CD4-positive, CD25-positive, alpha-beta regulatory T cell (primary cell): ENCODE measurements at regions not wholly inside any gene's neighbourhood (a gene's known extent, or its start where the extent isn't known, plus 50 kb on each side); places are given as distances from the start of the nearest gene placed in this dataset.

Experiments used
- ATAC-seq, 2 donors: fragments of 150-1000 bp; cut with Tn5 transposase; one replicate each; pipeline ENCODE4 v1.10.0; 2021; ENCODE audit warnings: low read depth in 2 of 2, moderate number of reproducible peaks in 2 of 2, moderate library complexity in 1 of 2
- DNase-seq, 3 donors: peaks; one replicate each; pipeline versions ENCODE4 v3.0.0 to v3.0.0-alpha.2; 2012 to 2022; ENCODE audit warnings: mixed read lengths in 1 of 3
- H3K27ac ChIP-seq: one replicate; pipeline ENCODE4 v1.7.0; 2013; ENCODE audit warnings: mild to moderate bottlenecking, low read length; ENCODE audit not compliant: insufficient read depth, poor library complexity, severe bottlenecking
- H3K27me3 ChIP-seq: one replicate; pipeline ENCODE4 v1.7.0; 2013; ENCODE audit warnings: low read length; ENCODE audit not compliant: control insufficient read depth, insufficient read depth
- H3K36me3 ChIP-seq: one replicate; pipeline ENCODE4 v1.7.0; 2013; ENCODE audit warnings: mild to moderate bottlenecking, low read length, moderate library complexity; ENCODE audit not compliant: control insufficient read depth, insufficient read depth
- H3K4me1 ChIP-seq: 2 replicates; pipeline ENCODE4 v1.7.0; 2013; ENCODE audit warnings: mild to moderate bottlenecking, low read length; ENCODE audit not compliant: insufficient read depth, control insufficient read depth, poor library complexity, severe bottlenecking
- H3K4me3 ChIP-seq: one replicate; pipeline ENCODE4 v1.7.0; 2013; ENCODE audit warnings: low read depth, mild to moderate bottlenecking, low read length, moderate library complexity
- H3K9me3 ChIP-seq, 2 experiments: 1 replicate in 1 of 2; 2 replicates in 1 of 2; pipeline ENCODE4 v1.7.0; 2013; ENCODE audit warnings: low read length in 2 of 2, mild to moderate bottlenecking in 1 of 2, moderate library complexity in 1 of 2; ENCODE audit not compliant: control insufficient read depth in 2 of 2
- H3K27ac Mint-ChIP-seq, 3 donors: one replicate each; pipeline ENCODE4 v1.8.0; 2020 to 2022; ENCODE audit warnings: mild to moderate bottlenecking in 3 of 3, mixed read lengths in 3 of 3, moderate library complexity in 2 of 3
- H3K27me3 Mint-ChIP-seq: one replicate; pipeline ENCODE4 v1.8.0; 2022; ENCODE audit warnings: mild to moderate bottlenecking, mixed read lengths
- H3K36me3 Mint-ChIP-seq: one replicate; pipeline ENCODE4 v1.8.0; 2020; ENCODE audit warnings: mixed read lengths
- H3K4me1 Mint-ChIP-seq, 4 donors: one replicate each; pipeline ENCODE4 v1.8.0; 2020 to 2022; ENCODE audit warnings: mixed read lengths in 4 of 4, mild to moderate bottlenecking in 1 of 4
- H3K4me3 Mint-ChIP-seq, 4 donors: one replicate each; pipeline ENCODE4 v1.8.0; 2020 to 2022; ENCODE audit warnings: mild to moderate bottlenecking in 4 of 4, mixed read lengths in 4 of 4, moderate library complexity in 3 of 4
- H3K9me3 Mint-ChIP-seq, 7 donors: one replicate each; pipeline ENCODE4 v1.8.0; 2020 to 2022; ENCODE audit warnings: mixed read lengths in 7 of 7, mild to moderate bottlenecking in 3 of 7, moderate library complexity in 2 of 7

DNA sequence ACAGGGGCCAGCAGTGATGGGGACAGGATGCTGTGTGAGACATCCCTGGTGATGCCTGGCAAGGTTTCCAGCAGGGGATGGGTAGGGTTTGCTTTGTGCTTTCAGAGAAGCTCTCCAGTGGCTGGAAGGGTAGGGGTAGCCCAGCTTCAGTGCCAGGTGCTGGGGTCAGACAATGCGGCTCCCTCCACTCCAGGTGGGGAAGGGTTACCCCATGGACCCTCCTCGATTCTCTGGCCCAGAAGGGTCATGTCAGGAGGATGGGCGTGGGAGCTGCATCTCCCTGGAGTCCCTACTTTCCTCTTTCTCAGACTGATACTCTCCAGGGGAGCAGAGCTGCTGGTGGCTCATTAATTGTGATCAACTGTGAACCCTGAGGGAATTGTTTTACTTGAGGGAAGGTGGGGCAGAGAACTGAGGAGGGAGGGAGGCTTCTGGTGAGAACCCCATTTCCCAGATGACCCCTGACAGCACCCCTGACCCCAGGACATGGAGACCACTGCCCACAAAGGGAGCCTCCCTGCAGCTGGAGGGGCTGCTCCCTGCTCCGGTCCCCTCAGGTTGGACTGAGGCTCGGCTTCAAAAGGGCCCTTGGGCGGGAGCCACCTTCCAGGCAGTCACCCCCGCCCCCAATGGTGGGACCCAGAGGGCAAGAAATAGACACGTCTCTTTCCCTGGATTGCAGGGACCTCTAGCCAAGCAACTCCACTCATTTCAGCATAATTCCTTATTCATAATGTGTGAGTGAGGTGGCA, 100.9 kb upstream of the BHLHE23 start:
- Histone ChIP-seq H3K27me3 (peaks cover 3% of the 10 kb centered on the region), H3K4me3 (no peak overlapping the region), H3K36me3 (no peaks in the 10 kb centered on the region), H3K9me3 (peaks cover 8 to 10% of the 10 kb centered on the region in 2 experiments), H3K27ac (no peak overlapping the region), H3K4me1 (peaks cover 4% of the 10 kb centered on the region)
- DNase-seq (no peak), ATAC-seq (no peak)
- H3K4me1 Mint-ChIP-seq, result peaks cover 0 to 5% (median 0%) of the 10 kb centered on the region in 4 donors
- H3K9me3 Mint-ChIP-seq, result peaks cover 0 to 10% (median 8%) of the 10 kb centered on the region in 7 donors
- H3K27me3 Mint-ChIP-seq, result peaks cover 6% of the 10 kb centered on the region
- H3K36me3 Mint-ChIP-seq, result no peaks in the 10 kb centered on the region
- no peak overlapping the region for H3K27ac Mint-ChIP-seq
- H3K4me3 Mint-ChIP-seq, result no peak overlapping the region

DNA sequence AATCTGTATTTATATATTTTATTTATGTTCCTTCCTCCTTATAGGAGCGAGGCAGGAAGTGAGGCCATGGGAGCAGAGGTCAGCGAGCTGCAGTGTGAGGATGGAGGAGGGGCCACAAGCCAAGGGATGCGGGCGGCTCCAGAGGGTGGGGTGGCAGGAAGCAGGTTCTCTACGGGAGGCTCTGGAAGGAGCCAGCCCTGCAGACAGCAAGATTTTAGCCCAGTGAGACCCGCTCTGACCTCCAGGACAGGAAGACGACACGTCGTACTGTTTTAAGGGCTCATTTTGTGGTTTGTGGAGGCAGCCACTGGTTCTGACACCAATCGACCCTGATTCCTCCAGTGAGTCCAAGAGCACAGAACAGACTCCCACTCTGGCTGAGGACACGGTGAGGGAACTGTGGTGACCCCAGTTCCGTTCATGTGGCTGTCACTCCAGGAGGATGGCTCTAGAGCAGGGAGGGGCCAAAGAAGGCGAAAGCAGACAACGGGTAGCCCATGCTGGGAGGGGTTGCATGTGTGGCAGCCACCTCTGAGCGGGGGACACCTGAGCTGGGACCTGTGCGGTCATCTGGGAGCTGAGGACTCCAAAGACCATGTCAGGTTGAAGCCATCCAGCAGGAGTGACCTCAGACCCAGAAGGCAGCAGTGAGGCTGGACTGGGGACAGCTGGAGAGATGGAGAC, 100.1 kb upstream of the BHLHE23 start:
- no peaks in the 10 kb centered on the region for H3K36me3 Mint-ChIP-seq
- DNase-seq, result no peak
- H3K4me1 ChIP-seq, result peaks cover 10% of the 10 kb centered on the region
- H3K9me3 Mint-ChIP-seq, result peaks cover 0 to 10% (median 8%) of the 10 kb centered on the region in 7 donors
- H3K36me3 ChIP-seq, result no peaks in the 10 kb centered on the region
- no peak overlapping the region for H3K4me3 Mint-ChIP-seq
- peaks cover 0 to 5% (median 2%) of the 10 kb centered on the region in 4 donors for H3K4me1 Mint-ChIP-seq
- H3K27me3 ChIP-seq, result no peaks in the 10 kb centered on the region
- H3K4me3 ChIP-seq, result no peak overlapping the region
- peaks cover 4 to 10% of the 10 kb centered on the region in 2 experiments for H3K9me3 ChIP-seq
- no peak overlapping the region for H3K27ac ChIP-seq
- H3K27me3 Mint-ChIP-seq, result peaks cover 6% of the 10 kb centered on the region
- ATAC-seq, result no peak
- no peak overlapping the region for H3K27ac Mint-ChIP-seq

GRCh38 chr20:63106108-63106764, 99.5 kb upstream of the BHLHE23 start:
- Mint-ChIP-seq H3K4me3 (no peak overlapping the region), H3K9me3 (peaks cover 0 to 10% (median 2%) of the 10 kb centered on the region in 7 donors), H3K27ac (peak overlapping the region in 1 of 3 donors; percentile 86), H3K4me1 (peaks cover 0 to 5% (median 2%) of the 10 kb centered on the region in 4 donors), H3K27me3 (peaks cover 6% of the 10 kb centered on the region), H3K36me3 (no peaks in the 10 kb centered on the region)
- ATAC-seq, result no peak
- no peak overlapping the region for H3K4me3 ChIP-seq
- peaks cover 10% of the 10 kb centered on the region for H3K4me1 ChIP-seq
- no peaks in the 10 kb centered on the region for H3K27me3 ChIP-seq
- H3K27ac ChIP-seq, result no peak overlapping the region
- no peaks in the 10 kb centered on the region for H3K36me3 ChIP-seq
- H3K9me3 ChIP-seq, result peaks cover 0 to 4% of the 10 kb centered on the region in 2 experiments
- DNase-seq, result no peak

GRCh38 chr20:63105211-63106107, 98.7 kb upstream of the BHLHE23 start:
- Mint-ChIP-seq H3K4me1 (peaks cover 0 to 5% (median 2%) of the 10 kb centered on the region in 4 donors), H3K4me3 (peak overlapping the region; percentile 24 to 55 (median 53)), H3K36me3 (no peaks in the 10 kb centered on the region), H3K9me3 (peaks cover 0 to 10% (median 1%) of the 10 kb centered on the region in 7 donors), H3K27ac (peak overlapping the region in 1 of 3 donors; percentile 86), H3K27me3 (peaks cover 6% of the 10 kb centered on the region)
- Histone ChIP-seq H3K27ac (no peak overlapping the region), H3K4me3 (no peak overlapping the region), H3K9me3 (peaks cover 0 to 4% of the 10 kb centered on the region in 2 experiments), H3K27me3 (no peaks in the 10 kb centered on the region), H3K36me3 (no peaks in the 10 kb centered on the region), H3K4me1 (peaks cover 10% of the 10 kb centered on the region)
- no peak for ATAC-seq
- no peak for DNase-seq

DNA sequence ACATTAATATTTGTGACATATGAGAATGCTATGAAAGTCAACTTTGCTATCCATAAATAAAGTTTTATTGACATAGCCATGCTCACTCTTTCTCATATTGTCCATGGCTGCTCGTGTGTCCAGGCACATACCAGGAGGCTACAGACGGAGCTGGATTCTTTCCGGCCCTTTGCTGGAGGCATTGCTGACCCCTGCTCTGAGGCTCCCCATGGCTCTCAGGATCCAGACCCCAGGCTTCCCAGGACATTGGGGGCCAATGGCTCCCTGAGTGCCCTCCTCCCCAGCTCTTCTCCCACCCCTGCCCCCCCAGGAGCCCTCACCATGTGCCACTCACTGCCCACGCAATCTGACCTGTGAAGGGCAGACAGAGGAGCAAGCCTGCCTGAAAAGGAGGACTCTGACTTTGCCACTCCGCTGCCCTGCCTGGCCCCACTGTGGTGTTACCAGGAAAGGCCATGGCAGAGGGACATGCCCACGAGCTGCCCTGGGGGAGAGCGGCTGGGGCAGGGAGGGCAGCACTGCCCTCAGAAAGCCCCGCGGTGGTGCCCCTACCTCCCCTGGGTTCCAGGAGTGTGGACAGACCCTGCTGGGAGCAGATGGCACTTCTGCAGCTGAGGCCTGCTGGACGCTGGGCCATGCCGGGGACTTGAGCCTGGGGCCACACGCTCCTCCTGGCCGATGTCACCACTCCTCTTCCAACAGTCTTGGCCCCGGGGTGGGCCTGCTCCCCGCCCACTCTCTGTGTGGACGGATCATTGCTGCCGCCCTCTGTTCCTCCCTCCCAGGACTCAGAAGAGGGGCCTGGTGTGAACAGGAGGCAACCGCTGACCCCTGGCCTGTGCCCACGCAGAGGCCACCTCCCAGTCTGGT, 97.8 kb upstream of the BHLHE23 start:
- Mint-ChIP-seq H3K9me3 (peaks cover 0 to 10% (median 2%) of the 10 kb centered on the region in 7 donors), H3K4me3 (peak overlapping the region; percentile 24 to 73 (median 49)), H3K27ac (peak overlapping the region in 1 of 3 donors; percentile 63), H3K4me1 (peaks cover 0 to 5% (median 2%) of the 10 kb centered on the region in 4 donors), H3K27me3 (peaks cover 6% of the 10 kb centered on the region), H3K36me3 (no peaks in the 10 kb centered on the region)
- H3K27me3 ChIP-seq, result no peaks in the 10 kb centered on the region
- no peak for ATAC-seq
- no peak overlapping the region for H3K27ac ChIP-seq
- no peak for DNase-seq
- peaks cover 0 to 4% of the 10 kb centered on the region in 2 experiments for H3K9me3 ChIP-seq
- H3K4me1 ChIP-seq, result peaks cover 10% of the 10 kb centered on the region
- H3K4me3 ChIP-seq, result no peak overlapping the region
- no peaks in the 10 kb centered on the region for H3K36me3 ChIP-seq

DNA sequence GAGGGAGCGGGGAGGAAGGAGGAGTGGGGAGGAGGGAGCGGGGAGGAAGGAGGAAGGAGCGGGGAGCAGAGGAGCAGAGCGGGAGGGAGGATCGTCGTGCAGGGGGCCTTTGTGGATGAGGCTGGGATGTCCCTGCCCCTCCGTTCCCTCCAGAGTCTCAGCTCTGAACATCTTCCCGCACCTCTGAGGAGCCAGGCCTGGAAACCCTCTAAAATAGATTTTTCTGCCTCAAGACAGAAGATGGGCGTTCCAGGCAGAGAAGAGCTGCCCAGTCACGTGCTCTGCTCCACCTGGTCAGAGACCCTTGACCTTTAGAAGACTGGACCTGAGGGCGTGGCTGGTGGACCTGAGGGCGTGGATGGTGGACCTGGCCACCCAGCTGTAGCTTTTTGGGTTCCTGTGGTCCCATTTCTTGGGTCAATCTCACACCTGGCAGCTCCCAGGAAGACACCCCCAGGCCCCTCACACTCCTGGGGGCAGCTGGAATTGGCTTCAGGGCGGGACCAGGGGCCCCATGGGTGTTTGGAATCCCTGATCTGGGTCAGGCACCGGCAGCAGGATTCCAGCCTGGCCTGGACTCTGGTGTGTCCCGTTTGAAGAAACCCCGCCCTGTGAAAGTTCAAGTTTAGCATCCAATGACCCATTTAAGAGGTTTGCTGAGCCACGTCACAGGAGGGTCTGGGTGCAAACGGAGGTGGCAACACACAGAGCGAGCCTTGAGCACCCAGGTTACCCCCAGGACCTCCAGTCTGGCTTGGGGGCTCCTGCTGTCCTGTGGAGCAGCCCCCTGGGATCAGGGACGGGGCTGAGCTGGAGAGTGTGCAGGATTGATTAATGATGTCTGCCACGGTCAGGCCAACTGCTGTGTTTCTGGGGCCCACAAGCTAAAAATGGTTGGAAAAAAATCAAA, 96.9 kb upstream of the BHLHE23 start:
- peak overlapping the region in 2 of 3 donors; percentile 63 to 64 for H3K27ac Mint-ChIP-seq
- H3K4me1 Mint-ChIP-seq, result peaks cover 0 to 5% (median 2%) of the 10 kb centered on the region in 4 donors
- H3K27me3 Mint-ChIP-seq, result peaks cover 6% of the 10 kb centered on the region
- peaks cover 10% of the 10 kb centered on the region for H3K4me1 ChIP-seq
- DNase-seq (peak; percentile 9 to 43 (median 10)), ATAC-seq (no peak)
- H3K27me3 ChIP-seq, result no peaks in the 10 kb centered on the region
- peaks cover 0 to 4% (median 2%) of the 10 kb centered on the region in 7 donors for H3K9me3 Mint-ChIP-seq
- H3K36me3 ChIP-seq, result no peaks in the 10 kb centered on the region
- no peak overlapping the region for H3K27ac ChIP-seq
- H3K36me3 Mint-ChIP-seq, result no peaks in the 10 kb centered on the region
- H3K9me3 ChIP-seq, result peaks cover 0 to 4% of the 10 kb centered on the region in 2 experiments
- no peak overlapping the region for H3K4me3 ChIP-seq
- H3K4me3 Mint-ChIP-seq, result peak overlapping the region; percentile 38 to 73 (median 53)
